MCF 10A (cell line): ENCODE measurements at regions not wholly inside any gene's neighbourhood (a gene's known extent, or its start where the extent isn't known, plus 50 kb on each side); places are given as distances from the start of the nearest gene placed in this dataset.
"Not testable (repeated sequence)": the region's sequence is repeated elsewhere in the genome, so short reads cannot be mapped to it uniquely, and the experiment has no call there.

Experiments
- BruUV-seq: library from RNA; stranded (reverse); fragments of 400-500 nt; replicated peaks from 2 replicates; lab custom pipeline; 2021; lab: Mats Ljungman, UMichigan
- CTCF ChIA-PET: fragments of 300-600 bp; sonication (Branson Sonifier 250); formaldehyde crosslinking; extraction: SDS; loops from one replicate; lab custom pipeline; 2021; ENCODE audit warnings: antibody characterized with exemption, inconsistent platforms; lab: Yijun Ruan, JAX
- POLR2A ChIA-PET: fragments of 300-600, 350-650 bp; sonication (Branson Sonifier 250); formaldehyde crosslinking; extraction: SDS; loops from one replicate; lab custom pipeline; 2020; ENCODE audit warnings: antibody characterized with exemption, inconsistent platforms; lab: Yijun Ruan, JAX
- DNase-seq: peaks from one replicate; pipeline ENCODE4 v3.0.0-alpha.2; 2018; ENCODE audit not compliant: unreplicated experiment
- H3K27ac Mint-ChIP-seq: one replicate; pipeline ENCODE4 v1.8.0; 2022; ENCODE audit warnings: mild to moderate bottlenecking, low read depth, mixed read lengths; ENCODE audit not compliant: unreplicated experiment
- H3K27me3 Mint-ChIP-seq: one replicate; pipeline ENCODE4 v1.8.0; 2022; ENCODE audit warnings: mixed read lengths; ENCODE audit not compliant: insufficient read depth, unreplicated experiment
- H3K36me3 Mint-ChIP-seq: one replicate; pipeline ENCODE4 v1.8.0; 2022; ENCODE audit warnings: mild to moderate bottlenecking, moderate library complexity, mixed read lengths; ENCODE audit not compliant: insufficient read depth, unreplicated experiment
- H3K4me1 Mint-ChIP-seq: one replicate; pipeline ENCODE4 v1.8.0; 2022; ENCODE audit warnings: mixed read lengths; ENCODE audit not compliant: insufficient read depth, unreplicated experiment
- H3K4me3 Mint-ChIP-seq: one replicate; pipeline ENCODE4 v1.8.0; 2022; ENCODE audit warnings: mild to moderate bottlenecking, moderate library complexity, mixed read lengths; ENCODE audit not compliant: unreplicated experiment
- H3K9me3 Mint-ChIP-seq: one replicate; pipeline ENCODE4 v1.8.0; 2022; ENCODE audit warnings: mixed read lengths; ENCODE audit not compliant: unreplicated experiment
- CTCF ChIP-seq: fragments of 200-600 bp; IDR thresholded peaks from one replicate; pipeline ENCODE4 v1.8.0; 2022; ENCODE audit warnings: antibody characterized with exemption, mild to moderate bottlenecking; ENCODE audit not compliant: unreplicated experiment
- intact Hi-C: fragments of 100-400 bp; cut with micrococcal nuclease; formaldehyde crosslinking; loops from 2 replicates; pipeline ENCODE4 v1.14.1; 2022

GRCh38 chr18:66867653-66868052 lies 263.8 kb upstream of the CDH19 start:
- Mint-ChIP-seq H3K4me3 (no peak overlapping the region), H3K4me1 (no peaks in the 10 kb centered on the region), H3K27ac (no peak overlapping the region), H3K9me3 (no peaks in the 10 kb centered on the region), H3K27me3 (peaks cover 42% of the 10 kb centered on the region), H3K36me3 (no peaks in the 10 kb centered on the region)
- DNase-seq, result peak; percentile 44
- POLR2A ChIA-PET, result no interaction called here
- CTCF ChIA-PET, result no interaction called here
- intact Hi-C loops, result no loop called here
- no TSS peak for BruUV-seq
- TF ChIP-seq CTCF, result no peak

GRCh38 chr18:66866427-66866940 lies 262.6 kb upstream of the CDH19 start:
- DNase-seq, H3K27ac Mint-ChIP-seq, H3K36me3 Mint-ChIP-seq, H3K4me1 Mint-ChIP-seq, intact Hi-C loops, H3K9me3 Mint-ChIP-seq, H3K4me3 Mint-ChIP-seq, BruUV-seq, POLR2A ChIA-PET: not testable (repeated sequence)
- H3K27me3 Mint-ChIP-seq, result peaks cover 42% of the 10 kb centered on the region
- CTCF ChIA-PET, result interaction anchor here (0.6 kb wide), 1 partner anchor 138 kb away, joined by 3 read pairs; no protein-coding TSS in a partner anchor

DNA sequence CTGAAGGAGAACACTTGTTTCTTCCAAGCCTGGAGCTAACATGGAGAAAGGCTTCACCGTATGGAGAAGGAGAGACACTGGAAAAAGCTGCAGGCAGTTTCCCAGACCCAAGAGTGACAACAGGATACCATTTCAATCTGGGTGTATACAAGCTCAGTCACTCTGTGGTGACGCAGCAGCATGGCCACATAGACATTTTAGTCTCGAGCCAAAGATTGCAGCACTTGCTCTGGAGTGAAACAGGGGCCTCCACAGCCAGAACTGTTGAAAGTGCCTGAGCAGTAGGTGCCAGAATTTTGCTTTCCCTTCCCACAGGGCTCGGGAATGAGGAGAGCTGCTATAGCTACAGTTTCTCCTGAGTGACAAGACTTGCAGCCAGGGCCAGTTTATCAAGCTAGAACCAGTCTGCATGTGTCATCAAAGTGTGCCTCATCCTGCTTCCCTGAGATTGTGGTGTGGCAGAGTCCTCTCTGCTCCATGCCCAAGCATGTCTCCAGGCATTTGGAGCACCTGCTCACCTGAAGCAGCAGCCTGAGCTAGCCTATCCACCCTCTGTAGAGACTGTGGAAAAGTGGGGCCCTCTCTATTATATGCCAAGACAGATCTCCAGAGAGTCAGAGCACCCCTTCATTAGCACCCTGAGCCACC lies 234.6 kb upstream of the CDH19 start:
- no peak overlapping the region for H3K27ac Mint-ChIP-seq
- peaks cover 20% of the 10 kb centered on the region for H3K27me3 Mint-ChIP-seq
- H3K9me3 Mint-ChIP-seq, result no peaks in the 10 kb centered on the region
- H3K4me1 Mint-ChIP-seq, result no peaks in the 10 kb centered on the region
- ChIA-PET POLR2A (interaction anchor here (0.5 kb wide), 1 partner anchor 9 kb away, joined by 3 read pairs; no protein-coding TSS in a partner anchor), CTCF (no interaction called here)
- no peak for TF ChIP-seq CTCF
- no TSS peak for BruUV-seq
- H3K36me3 Mint-ChIP-seq, result no peaks in the 10 kb centered on the region
- peak; percentile 31 for DNase-seq
- H3K4me3 Mint-ChIP-seq, result no peak overlapping the region
- intact Hi-C loops, result no loop called here

- Mint-ChIP-seq H3K4me1 (no peaks in the 10 kb centered on the region), H3K36me3 (no peaks in the 10 kb centered on the region), H3K27me3 (peaks cover 10% of the 10 kb centered on the region), H3K27ac (no peak overlapping the region), H3K9me3 (no peaks in the 10 kb centered on the region), H3K4me3 (no peak overlapping the region)
- ChIA-PET CTCF (no interaction called here), POLR2A (interaction anchor here (1.2 kb wide), 1 partner anchor 12 kb away, joined by 3 read pairs; no protein-coding TSS in a partner anchor)
- no TSS peak for BruUV-seq
- no peak for DNase-seq
- intact Hi-C loops, result no loop called here
- TF ChIP-seq CTCF, result no peak
Measured at GRCh38 chr18:66833646-66834045, 229.8 kb upstream of the CDH19 start.
